ENCODE measurements at regions not wholly inside any gene's neighbourhood (a gene's known extent, or its start where the extent isn't known, plus 50 kb on each side); places are given as distances from the start of the nearest gene placed in this dataset.

- H3K4me3 ChIP-seq (ENCODE audit: low read depth, low read length): no peak overlapping the region
- Mint-ChIP-seq H3K27me3 (ENCODE audit: insufficient read depth, unreplicated experiment) (no peaks in the 10 kb centered on the region), H3K36me3 (ENCODE audit: insufficient read depth, unreplicated experiment) (no peaks in the 10 kb centered on the region), H3K4me3 (ENCODE audit: unreplicated experiment) (no peak overlapping the region), H3K4me1 (ENCODE audit: low read depth, unreplicated experiment) (no peaks in the 10 kb centered on the region), H3K27ac (ENCODE audit: unreplicated experiment) (no peak overlapping the region), H3K9me3 (ENCODE audit: unreplicated experiment) (no peaks in the 10 kb centered on the region)
- intact Hi-C loops (cut with micrococcal nuclease; ENCODE audit: unreplicated experiment): no loop called here
- no TSS peak for BruUV-seq (replicated peaks)
- no peaks in the 10 kb centered on the region for H3K27me3 ChIP-seq (replicated peaks; ENCODE audit: control insufficient read depth, insufficient read depth, low read length)
- ChIA-PET POLR2A (no interaction called here), CTCF (no interaction called here)
- TF ChIP-seq CTCF (IDR thresholded peaks at IDR 0.05; ENCODE audit: insufficient read depth in 1 of 2, low read depth in 1 of 2, low read length in 1 of 2, severe bottlenecking in 1 of 2, unreplicated experiment in 1 of 2): no peak
- no peak for DNase-seq
- H3K4me1 ChIP-seq: no peaks in the 10 kb centered on the region
- H3K36me3 ChIP-seq (ENCODE audit: control insufficient read depth, insufficient read depth, low read length): no peaks in the 10 kb centered on the region
- H3K9me3 ChIP-seq: no peaks in the 10 kb centered on the region
Observed at GRCh38 chr2:122830157-122830556, 1074.7 kb downstream of the TSN start.

- no peak overlapping the region for H3K4me3 Mint-ChIP-seq (ENCODE audit: unreplicated experiment)
- H3K4me1 Mint-ChIP-seq (ENCODE audit: low read depth, unreplicated experiment): no peaks in the 10 kb centered on the region
- no peaks in the 10 kb centered on the region for H3K27me3 Mint-ChIP-seq (ENCODE audit: insufficient read depth, unreplicated experiment)
- TF ChIP-seq CTCF (IDR thresholded peaks at IDR 0.05; ENCODE audit: insufficient read depth in 1 of 2, low read depth in 1 of 2, low read length in 1 of 2, severe bottlenecking in 1 of 2, unreplicated experiment in 1 of 2): no peak
- no peak for DNase-seq
- ChIA-PET CTCF (no interaction called here), POLR2A (no interaction called here)
- no peaks in the 10 kb centered on the region for H3K9me3 ChIP-seq
- intact Hi-C loops (cut with micrococcal nuclease; ENCODE audit: unreplicated experiment): no loop called here
- no peak overlapping the region for H3K4me3 ChIP-seq (ENCODE audit: low read depth, low read length)
- H3K36me3 ChIP-seq (ENCODE audit: control insufficient read depth, insufficient read depth, low read length): no peaks in the 10 kb centered on the region
- no peak overlapping the region for H3K27ac Mint-ChIP-seq (ENCODE audit: unreplicated experiment)
- no peaks in the 10 kb centered on the region for H3K27me3 ChIP-seq (replicated peaks; ENCODE audit: control insufficient read depth, insufficient read depth, low read length)
- H3K4me1 ChIP-seq: no peaks in the 10 kb centered on the region
- H3K9me3 Mint-ChIP-seq (ENCODE audit: unreplicated experiment): no peaks in the 10 kb centered on the region
- BruUV-seq (replicated peaks): no TSS peak
- H3K36me3 Mint-ChIP-seq (ENCODE audit: insufficient read depth, unreplicated experiment): no peaks in the 10 kb centered on the region
Observed at GRCh38 chr2:122831649-122832048, 1076.2 kb downstream of the TSN start.

- H3K9me3 ChIP-seq: no peaks in the 10 kb centered on the region
- no TSS peak for BruUV-seq (replicated peaks)
- intact Hi-C loops (cut with micrococcal nuclease; ENCODE audit: unreplicated experiment): no loop called here
Observed at GRCh38 chr2:122843503-122843902, 1088.1 kb downstream of the TSN start.

More at GRCh38 chr2:122843503-122843902, 1088.1 kb downstream of the TSN start:
- Histone ChIP-seq H3K36me3 (ENCODE audit: control insufficient read depth, insufficient read depth, low read length) (no peaks in the 10 kb centered on the region), H3K27me3 (replicated peaks; ENCODE audit: control insufficient read depth, insufficient read depth, low read length) (no peaks in the 10 kb centered on the region), H3K4me1 (0 out of 2 replicates have a peak, but pooled peaks cover 8% of the 10 kb centered on the region), H3K4me3 (ENCODE audit: low read depth, low read length) (no peak overlapping the region)
- no peaks in the 10 kb centered on the region for H3K9me3 Mint-ChIP-seq (ENCODE audit: unreplicated experiment)
- POLR2A ChIA-PET: no interaction called here
- DNase-seq: no peak
- no peaks in the 10 kb centered on the region for H3K27me3 Mint-ChIP-seq (ENCODE audit: insufficient read depth, unreplicated experiment)
- CTCF ChIA-PET: no interaction called here
- no peak for TF ChIP-seq CTCF (IDR thresholded peaks at IDR 0.05; ENCODE audit: insufficient read depth in 1 of 2, low read depth in 1 of 2, low read length in 1 of 2, severe bottlenecking in 1 of 2, unreplicated experiment in 1 of 2)
- H3K4me1 Mint-ChIP-seq (ENCODE audit: low read depth, unreplicated experiment): peaks cover 5% of the 10 kb centered on the region
- H3K36me3 Mint-ChIP-seq (ENCODE audit: insufficient read depth, unreplicated experiment): no peaks in the 10 kb centered on the region
- H3K27ac Mint-ChIP-seq (ENCODE audit: unreplicated experiment): no peak overlapping the region
- no peak overlapping the region for H3K4me3 Mint-ChIP-seq (ENCODE audit: unreplicated experiment)
